Activated naive CD8-positive, alpha-beta T cell (primary cell): ENCODE measurements at regions not wholly inside any gene's neighbourhood (a gene's known extent, or its start where the extent isn't known, plus 50 kb on each side); places are given as distances from the start of the nearest gene placed in this dataset.
A peak's percentile ranks its signal among the peaks of the same experiment; 100 is the strongest.

Source experiments
- H3K27ac Mint-ChIP-seq: one replicate; pipeline ENCODE4 v1.8.0; 2021; ENCODE audit warnings: mixed read lengths
- H3K27me3 Mint-ChIP-seq: one replicate; pipeline ENCODE4 v1.8.0; 2021; ENCODE audit warnings: mixed read lengths
- H3K36me3 Mint-ChIP-seq: one replicate; pipeline ENCODE4 v1.8.0; 2021; ENCODE audit warnings: mixed read lengths
- H3K4me1 Mint-ChIP-seq: one replicate; pipeline ENCODE4 v1.8.0; 2021; ENCODE audit warnings: low read depth, mixed read lengths
- H3K4me3 Mint-ChIP-seq: one replicate; pipeline ENCODE4 v1.8.0; 2021; ENCODE audit warnings: mild to moderate bottlenecking, mixed read lengths
- H3K9me3 Mint-ChIP-seq: one replicate; pipeline ENCODE4 v1.8.0; 2021; ENCODE audit warnings: low read depth, mixed read lengths

GRCh38 chr6:81487489-81487888 lies 265.0 kb downstream of the TENT5A start:
- Mint-ChIP-seq H3K27ac (no peak overlapping the region), H3K4me3 (no peak overlapping the region), H3K27me3 (no peaks in the 10 kb centered on the region), H3K4me1 (no peaks in the 10 kb centered on the region), H3K36me3 (no peaks in the 10 kb centered on the region), H3K9me3 (no peaks in the 10 kb centered on the region)

- H3K4me3 Mint-ChIP-seq: no peak overlapping the region
- H3K36me3 Mint-ChIP-seq: no peaks in the 10 kb centered on the region
- no peaks in the 10 kb centered on the region for H3K9me3 Mint-ChIP-seq
- no peak overlapping the region for H3K27ac Mint-ChIP-seq
- no peaks in the 10 kb centered on the region for H3K4me1 Mint-ChIP-seq
- no peaks in the 10 kb centered on the region for H3K27me3 Mint-ChIP-seq
These were observed 266.2 kb downstream of the TENT5A start for GRCh38 chr6:81486234-81486633.

GRCh38 chr6:81485395-81485794 lies 267.1 kb downstream of the TENT5A start:
- H3K36me3 Mint-ChIP-seq: no peaks in the 10 kb centered on the region
- no peaks in the 10 kb centered on the region for H3K9me3 Mint-ChIP-seq
- no peak overlapping the region for H3K4me3 Mint-ChIP-seq
- no peaks in the 10 kb centered on the region for H3K4me1 Mint-ChIP-seq
- no peak overlapping the region for H3K27ac Mint-ChIP-seq
- no peaks in the 10 kb centered on the region for H3K27me3 Mint-ChIP-seq

- Mint-ChIP-seq H3K27ac (no peak overlapping the region), H3K36me3 (no peaks in the 10 kb centered on the region), H3K4me3 (no peak overlapping the region), H3K4me1 (no peaks in the 10 kb centered on the region), H3K9me3 (no peaks in the 10 kb centered on the region), H3K27me3 (no peaks in the 10 kb centered on the region)
These were observed 268.2 kb downstream of the TENT5A start for GRCh38 chr6:81484251-81484650.

- Mint-ChIP-seq H3K4me3 (no peak overlapping the region), H3K4me1 (no peaks in the 10 kb centered on the region), H3K9me3 (peaks cover 8% of the 10 kb centered on the region), H3K27ac (no peak overlapping the region), H3K36me3 (no peaks in the 10 kb centered on the region), H3K27me3 (no peaks in the 10 kb centered on the region)
These were observed 272.3 kb downstream of the TENT5A start for GRCh38 chr6:81480139-81480538.

- no peak overlapping the region for H3K4me3 Mint-ChIP-seq
- no peak overlapping the region for H3K27ac Mint-ChIP-seq
- H3K9me3 Mint-ChIP-seq: peaks cover 8% of the 10 kb centered on the region
- H3K27me3 Mint-ChIP-seq: no peaks in the 10 kb centered on the region
- no peaks in the 10 kb centered on the region for H3K4me1 Mint-ChIP-seq
- H3K36me3 Mint-ChIP-seq: no peaks in the 10 kb centered on the region
These were observed 275.6 kb downstream of the TENT5A start for GRCh38 chr6:81476881-81477280.

GRCh38 chr6:81475646-81476045 lies 276.8 kb downstream of the TENT5A start:
- H3K27me3 Mint-ChIP-seq: no peaks in the 10 kb centered on the region
- H3K27ac Mint-ChIP-seq: no peak overlapping the region
- H3K9me3 Mint-ChIP-seq: peaks cover 8% of the 10 kb centered on the region
- no peaks in the 10 kb centered on the region for H3K36me3 Mint-ChIP-seq
- H3K4me1 Mint-ChIP-seq: no peaks in the 10 kb centered on the region
- H3K4me3 Mint-ChIP-seq: no peak overlapping the region

- no peak overlapping the region for H3K27ac Mint-ChIP-seq
These were observed 286.6 kb downstream of the TENT5A start for GRCh38 chr6:81465859-81466258.

GRCh38 chr6:81456416-81456815 lies 296.1 kb downstream of the TENT5A start:
- Mint-ChIP-seq H3K27ac (no peak overlapping the region), H3K4me3 (no peak overlapping the region), H3K4me1 (no peaks in the 10 kb centered on the region), H3K36me3 (no peaks in the 10 kb centered on the region), H3K27me3 (no peaks in the 10 kb centered on the region), H3K9me3 (no peaks in the 10 kb centered on the region)

More at GRCh38 chr6:81465859-81466258, 286.6 kb downstream of the TENT5A start:
- Mint-ChIP-seq H3K9me3 (no peaks in the 10 kb centered on the region), H3K4me3 (no peak overlapping the region), H3K36me3 (no peaks in the 10 kb centered on the region), H3K27me3 (no peaks in the 10 kb centered on the region), H3K4me1 (no peaks in the 10 kb centered on the region)

- H3K27me3 Mint-ChIP-seq: no peaks in the 10 kb centered on the region
- no peaks in the 10 kb centered on the region for H3K9me3 Mint-ChIP-seq
- no peak overlapping the region for H3K4me3 Mint-ChIP-seq
- H3K4me1 Mint-ChIP-seq: no peaks in the 10 kb centered on the region
- H3K27ac Mint-ChIP-seq: no peak overlapping the region
- H3K36me3 Mint-ChIP-seq: no peaks in the 10 kb centered on the region
These were observed 296.8 kb downstream of the TENT5A start for GRCh38 chr6:81455641-81456040.

GRCh38 chr6:81451787-81452186 lies 300.7 kb downstream of the TENT5A start:
- H3K9me3 Mint-ChIP-seq: no peaks in the 10 kb centered on the region
- H3K27me3 Mint-ChIP-seq: no peaks in the 10 kb centered on the region
- H3K4me1 Mint-ChIP-seq: no peaks in the 10 kb centered on the region
- no peak overlapping the region for H3K4me3 Mint-ChIP-seq
- H3K36me3 Mint-ChIP-seq: no peaks in the 10 kb centered on the region
- no peak overlapping the region for H3K27ac Mint-ChIP-seq

GRCh38 chr6:81450180-81450579 lies 302.3 kb downstream of the TENT5A start:
- Mint-ChIP-seq H3K27me3 (no peaks in the 10 kb centered on the region), H3K4me1 (no peaks in the 10 kb centered on the region), H3K4me3 (no peak overlapping the region), H3K9me3 (no peaks in the 10 kb centered on the region), H3K36me3 (no peaks in the 10 kb centered on the region), H3K27ac (peak overlapping the region; percentile 17)

GRCh38 chr6:81446509-81446908 lies 306.0 kb downstream of the TENT5A start:
- no peaks in the 10 kb centered on the region for H3K36me3 Mint-ChIP-seq
- H3K9me3 Mint-ChIP-seq: no peaks in the 10 kb centered on the region
- peaks cover 3% of the 10 kb centered on the region for H3K27me3 Mint-ChIP-seq
- no peak overlapping the region for H3K27ac Mint-ChIP-seq
- H3K4me3 Mint-ChIP-seq: no peak overlapping the region
- no peaks in the 10 kb centered on the region for H3K4me1 Mint-ChIP-seq

GRCh38 chr6:81439417-81439816 lies 313.1 kb downstream of the TENT5A start:
- Mint-ChIP-seq H3K9me3 (peaks cover 15% of the 10 kb centered on the region), H3K4me3 (no peak overlapping the region), H3K27ac (no peak overlapping the region), H3K36me3 (no peaks in the 10 kb centered on the region), H3K27me3 (no peaks in the 10 kb centered on the region), H3K4me1 (no peaks in the 10 kb centered on the region)

- H3K36me3 Mint-ChIP-seq: no peaks in the 10 kb centered on the region
- H3K27ac Mint-ChIP-seq: no peak overlapping the region
These were observed 315.5 kb downstream of the TENT5A start for GRCh38 chr6:81436990-81437389.

GRCh38 chr6:81413306-81413705 lies 339.2 kb downstream of the TENT5A start:
- Mint-ChIP-seq H3K4me1 (no peaks in the 10 kb centered on the region), H3K27me3 (no peaks in the 10 kb centered on the region), H3K4me3 (no peak overlapping the region), H3K9me3 (no peaks in the 10 kb centered on the region), H3K27ac (no peak overlapping the region), H3K36me3 (no peaks in the 10 kb centered on the region)

More at GRCh38 chr6:81436990-81437389, 315.5 kb downstream of the TENT5A start:
- Mint-ChIP-seq H3K4me1 (no peaks in the 10 kb centered on the region), H3K27me3 (no peaks in the 10 kb centered on the region), H3K9me3 (peaks cover 15% of the 10 kb centered on the region), H3K4me3 (no peak overlapping the region)
